ENCODE measurements at regions not wholly inside any gene's neighbourhood (a gene's known extent, or its start where the extent isn't known, plus 50 kb on each side); places are given as distances from the start of the nearest gene placed in this dataset.

GRCh38 chr3:95048564-95048963, 985.7 kb downstream of the NSUN3 start:
- no TSS peak for BruUV-seq (replicated peaks)
- Histone ChIP-seq H3K36me3 (ENCODE audit: low read depth, low read length) (no peaks in the 10 kb centered on the region), H3K4me3 (ENCODE audit: low read length) (no peak overlapping the region), H4K20me1 (ENCODE audit: low read length) (no peaks in the 10 kb centered on the region), H3K27ac (ENCODE audit: low read length) (no peak overlapping the region), H3K4me2 (ENCODE audit: low read length) (no peak overlapping the region), H3K27me3 (ENCODE audit: low read length) (no peaks in the 10 kb centered on the region), H3K79me2 (ENCODE audit: low read length) (no peaks in the 10 kb centered on the region), H3F3A (ENCODE audit: low read length, unreplicated experiment) (no peaks in the 10 kb centered on the region), H3K9me3 (ENCODE audit: low read length) (no peaks in the 10 kb centered on the region), H3K9me2 (replicated peaks; ENCODE audit: low read length) (no peaks in the 10 kb centered on the region), H2AFZ (ENCODE audit: low read length) (no peak overlapping the region), H3K9ac (ENCODE audit: low read length) (no peak overlapping the region), H3K4me1 (ENCODE audit: insufficient read depth, low read length) (no peaks in the 10 kb centered on the region)
- no peak for TF ChIP-seq CTCF (conservative IDR thresholded peaks at IDR 0.05; ENCODE audit: low read depth, low read length)
- no peak for TF ChIP-seq EZH2phosphoT487 (IDR thresholded peaks at IDR 0.05; ENCODE audit: borderline replicate concordance, low read length)
- no peak for TF ChIP-seq EZH2 (IDR thresholded peaks at IDR 0.05; ENCODE audit: low read length, unreplicated experiment)
- intact Hi-C loops (cut with micrococcal nuclease), result no loop called here
- ATAC-seq (no peak), DNase-seq (no peak)
- POLR2A ChIA-PET (ENCODE audit: unreplicated experiment), result no interaction called here
- CTCF ChIA-PET, result no interaction called here

- no peak overlapping the region for H3K4me2 ChIP-seq (ENCODE audit: low read length)
- TF ChIP-seq EZH2 (IDR thresholded peaks at IDR 0.05; ENCODE audit: low read length, unreplicated experiment) (no peak), EZH2phosphoT487 (IDR thresholded peaks at IDR 0.05; ENCODE audit: borderline replicate concordance, low read length) (no peak), CTCF (conservative IDR thresholded peaks at IDR 0.05; ENCODE audit: low read depth, low read length) (no peak)
- no peaks in the 10 kb centered on the region for H3K9me2 ChIP-seq (replicated peaks; ENCODE audit: low read length)
- ChIA-PET CTCF (no interaction called here), POLR2A (ENCODE audit: unreplicated experiment) (no interaction called here)
- H4K20me1 ChIP-seq (ENCODE audit: low read length), result no peaks in the 10 kb centered on the region
- H3K9me3 ChIP-seq (ENCODE audit: low read length), result no peaks in the 10 kb centered on the region
- H3K4me3 ChIP-seq (ENCODE audit: low read length), result no peak overlapping the region
- DNase-seq (no peak), ATAC-seq (no peak)
- no peak overlapping the region for H3K27ac ChIP-seq (ENCODE audit: low read length)
- BruUV-seq (replicated peaks), result no TSS peak
- H2AFZ ChIP-seq (ENCODE audit: low read length), result no peak overlapping the region
- intact Hi-C loops (cut with micrococcal nuclease), result no loop called here
- no peaks in the 10 kb centered on the region for H3K36me3 ChIP-seq (ENCODE audit: low read depth, low read length)
- H3K4me1 ChIP-seq (ENCODE audit: insufficient read depth, low read length), result no peaks in the 10 kb centered on the region
- H3F3A ChIP-seq (ENCODE audit: low read length, unreplicated experiment), result no peaks in the 10 kb centered on the region
- no peak overlapping the region for H3K9ac ChIP-seq (ENCODE audit: low read length)
- no peaks in the 10 kb centered on the region for H3K27me3 ChIP-seq (ENCODE audit: low read length)
- H3K79me2 ChIP-seq (ENCODE audit: low read length), result no peaks in the 10 kb centered on the region
Observed at GRCh38 chr3:95049841-95050240, 987.0 kb downstream of the NSUN3 start.

- Histone ChIP-seq H3K4me3 (ENCODE audit: low read length) (no peak overlapping the region), H3K9me3 (ENCODE audit: low read length) (no peaks in the 10 kb centered on the region), H3K79me2 (ENCODE audit: low read length) (no peaks in the 10 kb centered on the region), H2AFZ (ENCODE audit: low read length) (no peak overlapping the region), H3K36me3 (ENCODE audit: low read depth, low read length) (no peaks in the 10 kb centered on the region), H4K20me1 (ENCODE audit: low read length) (no peaks in the 10 kb centered on the region), H3K27ac (ENCODE audit: low read length) (no peak overlapping the region), H3K27me3 (ENCODE audit: low read length) (no peaks in the 10 kb centered on the region), H3F3A (ENCODE audit: low read length, unreplicated experiment) (no peaks in the 10 kb centered on the region), H3K4me2 (ENCODE audit: low read length) (no peak overlapping the region), H3K4me1 (ENCODE audit: insufficient read depth, low read length) (no peaks in the 10 kb centered on the region), H3K9ac (ENCODE audit: low read length) (no peak overlapping the region), H3K9me2 (replicated peaks; ENCODE audit: low read length) (no peaks in the 10 kb centered on the region)
- TF ChIP-seq EZH2 (IDR thresholded peaks at IDR 0.05; ENCODE audit: low read length, unreplicated experiment), result no peak
- TF ChIP-seq EZH2phosphoT487 (IDR thresholded peaks at IDR 0.05; ENCODE audit: borderline replicate concordance, low read length), result no peak
- no peak for TF ChIP-seq CTCF (conservative IDR thresholded peaks at IDR 0.05; ENCODE audit: low read depth, low read length)
- DNase-seq (no peak), ATAC-seq (no peak)
- BruUV-seq (replicated peaks), result no TSS peak
- POLR2A ChIA-PET (ENCODE audit: unreplicated experiment), result no interaction called here
- intact Hi-C loops (cut with micrococcal nuclease), result no loop called here
- CTCF ChIA-PET, result no interaction called here
Observed at GRCh38 chr3:95055288-95055687, 992.4 kb downstream of the NSUN3 start.

All from PC-3 (cell line).